Lower lobe of right lung (tissue), 2 donors: ENCODE measurements at regions not wholly inside any gene's neighbourhood (a gene's known extent, or its start where the extent isn't known, plus 50 kb on each side); places are given as distances from the start of the nearest gene placed in this dataset.

Source experiments
- ATAC-seq, 2 donors: fragments of 200-7000 bp; cut with Tn5 transposase; one replicate each; pipeline ENCODE4 v1.9.1; 2020 to 2022; ENCODE audit warnings: mild to moderate bottlenecking in 2 of 2, moderate library complexity in 2 of 2
- DNase-seq: peaks from one replicate; pipeline ENCODE4 v3.0.0-alpha.2; 2020
- H3K27ac ChIP-seq: fragments of 200-600 bp; one replicate; pipeline ENCODE4 v1.8.0; 2022
- H3K27me3 ChIP-seq: fragments of 200-600 bp; one replicate; pipeline ENCODE4 v1.8.0; 2022; ENCODE audit warnings: low read depth
- H3K36me3 ChIP-seq: fragments of 200-600 bp; one replicate; pipeline ENCODE4 v1.8.0; 2022; ENCODE audit warnings: mild to moderate bottlenecking
- H3K4me1 ChIP-seq: fragments of 200-600 bp; one replicate; pipeline ENCODE4 v1.8.0; 2022
- H3K4me3 ChIP-seq: fragments of 200-600 bp; one replicate; pipeline ENCODE4 v1.8.0; 2022; ENCODE audit warnings: mild to moderate bottlenecking
- H3K9me3 ChIP-seq: fragments of 200-600 bp; one replicate; pipeline ENCODE4 v1.8.0; 2022
- intact Hi-C: fragments of 100-400 bp; cut with DNase I; formaldehyde crosslinking; loops from one replicate; pipeline ENCODE4 v1.11.0; 2022
- TF ChIP-seq, protein P1 (sequence below): fragments of 200-600 bp; IDR thresholded peaks from one replicate; pipeline ENCODE4 v1.8.0; 2022; ENCODE audit warnings: antibody characterized with exemption, mild to moderate bottlenecking
- donor health status: DM: no; HTN: yes; CAD: no; lungs with severe emphysema.

DNA sequence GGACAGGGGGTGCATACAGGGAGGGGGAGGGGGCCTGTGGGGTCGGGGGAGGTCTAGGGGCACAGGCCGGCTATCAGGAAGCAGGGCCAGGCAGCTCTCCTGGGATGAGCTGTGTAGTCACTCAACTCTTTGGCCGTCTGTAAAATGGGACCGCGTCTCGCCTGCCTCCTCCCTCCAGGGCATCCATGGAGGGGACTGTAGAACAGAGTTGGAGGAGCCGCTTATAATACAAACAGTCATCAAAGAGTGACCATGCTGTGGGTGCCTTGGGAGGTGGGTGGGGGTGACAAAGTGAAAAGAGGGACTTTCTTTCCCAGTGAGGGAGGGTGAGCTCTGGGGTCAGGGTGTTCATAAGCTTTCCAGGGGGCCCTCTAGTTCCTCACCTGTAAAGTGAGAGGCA is 169.6 kb upstream of the HAAO start:
- intact Hi-C loops: no loop called here
- H3K27ac ChIP-seq: peak overlapping the region; percentile 75
- DNase-seq: no peak
- no peaks in the 10 kb centered on the region for H3K36me3 ChIP-seq
- H3K9me3 ChIP-seq: no peaks in the 10 kb centered on the region
- no peaks in the 10 kb centered on the region for H3K27me3 ChIP-seq
- no peak for ATAC-seq
- TF ChIP-seq, protein P1, sequence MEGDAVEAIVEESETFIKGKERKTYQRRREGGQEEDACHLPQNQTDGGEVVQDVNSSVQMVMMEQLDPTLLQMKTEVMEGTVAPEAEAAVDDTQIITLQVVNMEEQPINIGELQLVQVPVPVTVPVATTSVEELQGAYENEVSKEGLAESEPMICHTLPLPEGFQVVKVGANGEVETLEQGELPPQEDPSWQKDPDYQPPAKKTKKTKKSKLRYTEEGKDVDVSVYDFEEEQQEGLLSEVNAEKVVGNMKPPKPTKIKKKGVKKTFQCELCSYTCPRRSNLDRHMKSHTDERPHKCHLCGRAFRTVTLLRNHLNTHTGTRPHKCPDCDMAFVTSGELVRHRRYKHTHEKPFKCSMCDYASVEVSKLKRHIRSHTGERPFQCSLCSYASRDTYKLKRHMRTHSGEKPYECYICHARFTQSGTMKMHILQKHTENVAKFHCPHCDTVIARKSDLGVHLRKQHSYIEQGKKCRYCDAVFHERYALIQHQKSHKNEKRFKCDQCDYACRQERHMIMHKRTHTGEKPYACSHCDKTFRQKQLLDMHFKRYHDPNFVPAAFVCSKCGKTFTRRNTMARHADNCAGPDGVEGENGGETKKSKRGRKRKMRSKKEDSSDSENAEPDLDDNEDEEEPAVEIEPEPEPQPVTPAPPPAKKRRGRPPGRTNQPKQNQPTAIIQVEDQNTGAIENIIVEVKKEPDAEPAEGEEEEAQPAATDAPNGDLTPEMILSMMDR: no peak
- H3K4me1 ChIP-seq: peaks cover 54% of the 10 kb centered on the region
- H3K4me3 ChIP-seq: no peak overlapping the region

GRCh38 chr2:42961385-42961811 is 169.0 kb upstream of the HAAO start:
- Histone ChIP-seq H3K27me3 (no peaks in the 10 kb centered on the region), H3K4me3 (no peak overlapping the region), H3K36me3 (no peaks in the 10 kb centered on the region), H3K27ac (peak overlapping the region; percentile 75), H3K4me1 (peaks cover 54% of the 10 kb centered on the region), H3K9me3 (no peaks in the 10 kb centered on the region)
- TF ChIP-seq, protein P1: no peak
- intact Hi-C loops: no loop called here
- ATAC-seq (peak; percentile 4 to 6), DNase-seq (no peak)

GRCh38 chr2:42960842-42961180 is 168.4 kb upstream of the HAAO start:
- peak overlapping the region; percentile 75 for H3K27ac ChIP-seq
- no peak for ATAC-seq
- intact Hi-C loops: no loop called here
- no peak overlapping the region for H3K4me3 ChIP-seq
- H3K36me3 ChIP-seq: no peaks in the 10 kb centered on the region
- H3K27me3 ChIP-seq: no peaks in the 10 kb centered on the region
- H3K9me3 ChIP-seq: no peaks in the 10 kb centered on the region
- TF ChIP-seq, protein P1: no peak
- H3K4me1 ChIP-seq: peaks cover 54% of the 10 kb centered on the region
- DNase-seq: no peak

DNA sequence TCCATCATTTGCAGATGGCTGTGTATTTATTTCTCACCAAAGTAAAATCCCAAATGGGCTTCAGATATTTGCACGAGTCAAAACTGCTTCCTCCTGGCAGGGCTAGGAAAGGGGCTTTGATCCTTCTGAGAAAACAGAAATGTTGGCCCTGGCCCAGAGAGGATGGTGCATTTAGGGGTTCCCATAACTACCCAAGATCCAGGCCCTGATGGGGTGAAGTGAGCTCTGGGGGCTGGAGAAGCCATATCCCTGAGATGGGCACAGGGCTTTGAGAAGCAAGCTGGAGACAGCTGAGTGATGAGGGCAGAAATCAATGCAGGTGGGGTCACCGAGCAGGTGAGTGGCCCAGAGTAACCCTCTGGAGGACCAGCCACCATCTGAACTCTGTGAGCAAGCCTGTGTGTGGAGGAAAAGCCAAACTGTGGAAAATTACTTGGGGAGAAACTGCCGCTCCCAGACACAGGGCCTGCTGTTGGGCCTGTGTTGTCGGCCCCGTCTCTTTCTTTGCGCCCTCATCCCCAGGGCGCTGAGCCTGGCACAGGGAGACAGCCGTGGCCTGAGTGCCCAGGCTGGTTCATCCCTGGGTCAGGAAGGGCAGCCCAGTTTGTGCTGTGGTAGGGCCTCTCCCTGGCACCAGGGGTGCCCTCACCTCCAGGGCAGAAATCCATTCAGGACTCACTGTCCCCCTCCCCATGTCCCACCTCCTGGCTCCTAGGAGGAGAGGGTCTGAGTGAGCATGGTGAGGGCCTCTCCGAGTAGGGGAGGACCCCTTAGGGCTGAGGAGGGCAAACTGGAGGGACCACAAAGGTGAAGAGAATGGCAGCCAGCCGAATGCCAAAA is 167.8 kb upstream of the HAAO start:
- Histone ChIP-seq H3K4me1 (peaks cover 54% of the 10 kb centered on the region), H3K9me3 (no peaks in the 10 kb centered on the region), H3K27me3 (no peaks in the 10 kb centered on the region), H3K36me3 (no peaks in the 10 kb centered on the region), H3K27ac (peak overlapping the region; percentile 75), H3K4me3 (no peak overlapping the region)
- intact Hi-C loops: no loop called here
- DNase-seq (no peak), ATAC-seq (no peak)
- TF ChIP-seq, protein P1: no peak

DNA sequence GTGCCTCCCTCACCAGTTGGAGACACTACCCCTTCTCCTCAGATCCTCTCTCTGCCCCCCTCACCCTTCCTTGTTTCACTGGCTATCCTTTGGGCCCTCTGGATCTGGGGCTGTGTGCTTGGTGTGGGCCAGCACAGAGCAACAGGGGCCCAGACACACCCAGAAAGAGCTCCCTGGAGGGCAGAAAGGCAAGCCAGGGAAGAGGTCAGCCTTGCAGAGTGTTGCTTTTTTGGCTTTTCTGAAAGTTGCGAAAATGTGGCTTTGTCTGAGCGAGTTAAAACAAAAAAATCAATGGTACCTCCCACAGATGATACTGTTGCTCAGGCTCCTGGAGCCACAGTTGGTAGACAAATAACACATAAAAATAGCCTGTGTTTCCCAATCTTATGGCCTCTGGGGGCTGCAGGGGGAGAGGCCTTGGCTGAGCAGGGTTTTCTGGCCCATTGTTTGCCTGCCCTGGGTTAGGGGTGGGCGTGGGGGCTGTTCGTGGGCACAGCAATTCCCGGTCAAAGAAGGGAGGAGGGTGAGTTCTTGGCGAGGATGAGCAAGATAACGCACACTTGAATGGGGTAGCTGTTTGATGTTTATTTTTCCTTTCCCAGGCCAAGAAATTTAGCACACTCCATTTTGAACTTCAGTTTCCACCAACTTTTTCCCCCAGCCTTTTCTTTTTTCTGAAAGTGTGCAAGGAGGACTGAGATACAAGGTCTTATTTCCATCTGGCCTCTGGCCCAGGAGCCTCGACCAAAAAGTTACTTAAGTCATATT is 167.0 kb upstream of the HAAO start:
- no peaks in the 10 kb centered on the region for H3K9me3 ChIP-seq
- no peaks in the 10 kb centered on the region for H3K36me3 ChIP-seq
- H3K27ac ChIP-seq: peak overlapping the region; percentile 75
- intact Hi-C loops: loop anchor here (10.0 kb wide), 1 partner anchor 525 kb away; no protein-coding TSS in a partner anchor
- no peak overlapping the region for H3K4me3 ChIP-seq
- H3K4me1 ChIP-seq: peaks cover 53% of the 10 kb centered on the region
- TF ChIP-seq, protein P1: no peak
- no peak for DNase-seq
- peak; percentile 7 to 18 for ATAC-seq
- H3K27me3 ChIP-seq: no peaks in the 10 kb centered on the region
